ENCODE measurements at regions not wholly inside any gene's neighbourhood (a gene's known extent, or its start where the extent isn't known, plus 50 kb on each side); places are given as distances from the start of the nearest gene placed in this dataset.

DNA sequence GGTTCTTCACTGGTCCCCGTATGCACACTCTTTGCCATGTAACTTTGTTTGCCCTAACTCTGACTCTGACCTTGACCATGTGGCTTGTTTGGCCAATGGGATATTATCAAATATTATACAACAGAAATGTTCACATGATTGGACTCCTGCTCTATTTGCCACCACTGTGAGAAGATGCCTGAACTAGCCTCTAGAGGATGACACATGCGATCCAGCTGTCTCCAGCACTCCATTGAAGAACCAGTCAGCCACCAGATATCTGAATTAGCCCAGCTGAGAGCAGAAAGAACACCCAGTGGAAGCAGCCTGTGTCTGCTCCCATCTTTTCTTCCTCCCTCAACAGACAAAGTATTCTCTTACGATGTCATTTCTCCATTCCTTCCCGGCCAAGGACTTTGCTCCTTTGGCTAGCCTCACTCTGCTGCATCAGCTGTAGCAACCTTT, 412.1 kb downstream of the IRS1 start:
- DNase-seq (ENCODE audit: low spot score): no peak
- no peak for TF ChIP-seq CTCF (IDR thresholded peaks at IDR 0.05)
- H3K4me3 ChIP-seq: no peak overlapping the region

DNA sequence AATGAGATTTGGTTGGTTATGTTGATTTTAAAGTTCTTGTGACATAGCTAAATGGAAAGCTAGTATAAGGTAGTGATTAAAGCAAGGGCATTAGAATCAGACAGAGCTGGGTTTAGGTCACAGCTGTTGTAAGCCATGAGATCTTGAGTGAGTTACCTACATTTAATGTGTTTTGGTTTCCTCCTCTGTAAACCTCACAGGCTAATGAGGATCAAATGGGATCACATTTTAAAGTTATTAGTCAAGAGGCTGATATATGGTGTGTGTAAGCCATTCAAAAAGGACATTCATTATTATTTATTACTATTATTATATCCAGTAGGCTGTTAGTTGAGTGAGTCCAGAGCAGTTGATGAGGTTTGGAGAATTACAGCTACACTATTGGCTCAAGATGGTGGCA, 416.2 kb downstream of the IRS1 start:
- Histone ChIP-seq H3K4me3 (no peak overlapping the region), H3K27ac (no peak overlapping the region)
- no peak for TF ChIP-seq CTCF (IDR thresholded peaks at IDR 0.05)
- DNase-seq (ENCODE audit: low spot score): no peak

More for the DNA sequence above, 412.1 kb downstream of the IRS1 start:
- H3K27ac ChIP-seq: no peak overlapping the region

- H3K27ac ChIP-seq: no peak overlapping the region
- DNase-seq (ENCODE audit: low spot score): no peak
- TF ChIP-seq CTCF (IDR thresholded peaks at IDR 0.05): no peak
- H3K4me3 ChIP-seq: no peak overlapping the region
These were observed 418.9 kb downstream of the IRS1 start for GRCh38 chr2:226380679-226381078.

DNA sequence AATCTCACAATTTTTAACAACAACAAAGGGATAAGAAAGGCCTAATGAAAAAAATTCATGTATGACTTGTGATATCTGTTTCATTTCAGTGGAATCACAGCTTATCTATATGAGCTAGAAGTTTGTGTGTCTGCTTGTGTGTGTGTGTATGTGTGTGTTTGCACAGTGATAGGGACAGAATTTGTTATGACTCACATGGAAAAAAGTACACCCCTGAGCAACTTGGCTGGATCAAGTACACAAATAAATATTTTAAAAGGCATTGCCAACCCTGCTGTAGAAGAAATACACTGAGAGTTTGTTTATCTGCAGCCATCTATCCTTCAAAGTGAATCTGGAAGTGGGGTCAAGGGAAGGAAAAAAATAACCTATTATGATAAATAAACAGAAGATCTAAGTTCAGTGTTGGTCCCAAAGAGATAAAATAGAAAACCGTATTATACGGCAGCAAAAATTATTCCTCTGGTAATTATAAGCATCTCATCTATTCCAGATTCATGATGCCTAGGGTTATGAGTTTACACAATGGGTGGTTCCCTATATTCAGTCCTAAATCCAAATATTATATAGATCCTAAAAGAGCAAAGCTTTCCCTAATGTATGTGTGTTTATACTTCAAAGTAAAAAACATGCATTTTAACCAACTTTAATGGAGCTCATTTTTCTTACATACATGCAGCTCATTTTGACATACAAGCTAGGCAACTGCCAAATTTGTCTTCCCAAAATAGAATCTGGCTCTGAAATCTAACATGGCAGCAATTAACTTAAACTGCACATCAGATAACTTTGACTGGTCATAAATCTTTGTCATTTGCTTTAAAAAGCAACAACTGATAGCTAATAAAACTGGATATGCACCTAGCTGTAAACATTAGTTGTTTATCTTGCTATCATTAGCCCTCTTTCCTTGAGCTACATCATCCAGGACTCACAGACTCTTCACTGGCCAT, 420.6 kb downstream of the IRS1 start:
- no peak for DNase-seq (ENCODE audit: low spot score)
- no peak overlapping the region for H3K4me3 ChIP-seq
- H3K27ac ChIP-seq: no peak overlapping the region
- TF ChIP-seq CTCF (IDR thresholded peaks at IDR 0.05): no peak

GRCh38 chr2:226376516-226377180, 423.0 kb downstream of the IRS1 start:
- Histone ChIP-seq H3K27ac (no peak overlapping the region), H3K4me3 (no peak overlapping the region)
- TF ChIP-seq CTCF (IDR thresholded peaks at IDR 0.05): no peak
- DNase-seq (ENCODE audit: low spot score): no peak

GRCh38 chr2:226366920-226367319, 432.7 kb downstream of the IRS1 start:
- Histone ChIP-seq H3K27ac (no peak overlapping the region), H3K4me3 (no peak overlapping the region)
- no peak for DNase-seq (ENCODE audit: low spot score)
- no peak for TF ChIP-seq CTCF (IDR thresholded peaks at IDR 0.05)

Data from coronary artery (tissue), 2 donors.